GM06990 (cell line): ENCODE measurements at regions not wholly inside any gene's neighbourhood (a gene's known extent, or its start where the extent isn't known, plus 50 kb on each side); places are given as distances from the start of the nearest gene placed in this dataset.
A peak's percentile ranks its signal among the peaks of the same experiment; 100 is the strongest.

Source experiments
- DNase-seq: peaks from one replicate; pipeline ENCODE4 v3.0.0-alpha.2; 2011; ENCODE audit not compliant: insufficient read length; ENCODE audit errors: extremely low read depth
- H3K27me3 ChIP-seq: replicated peaks from 2 replicates; pipeline ENCODE4 v1.6.0; 2011; ENCODE audit warnings: low read length; ENCODE audit not compliant: control insufficient read depth, insufficient read depth
- H3K36me3 ChIP-seq: 2 replicates; pipeline ENCODE4 v1.5.1; 2011; ENCODE audit warnings: low read length; ENCODE audit not compliant: control insufficient read depth, insufficient read depth
- H3K4me3 ChIP-seq: replicated peaks from 2 replicates; pipeline ENCODE4 v1.5.1; 2011; ENCODE audit warnings: low read depth, mild to moderate bottlenecking, control low read depth, low read length
- TF ChIP-seq, protein P1 (sequence below): IDR thresholded peaks from 2 replicates; pipeline ENCODE4 v1.5.1; 2011; ENCODE audit warnings: low read length, control low read depth, mild to moderate bottlenecking, inconsistent platforms; ENCODE audit not compliant: insufficient read depth, poor library complexity, severe bottlenecking

DNA sequence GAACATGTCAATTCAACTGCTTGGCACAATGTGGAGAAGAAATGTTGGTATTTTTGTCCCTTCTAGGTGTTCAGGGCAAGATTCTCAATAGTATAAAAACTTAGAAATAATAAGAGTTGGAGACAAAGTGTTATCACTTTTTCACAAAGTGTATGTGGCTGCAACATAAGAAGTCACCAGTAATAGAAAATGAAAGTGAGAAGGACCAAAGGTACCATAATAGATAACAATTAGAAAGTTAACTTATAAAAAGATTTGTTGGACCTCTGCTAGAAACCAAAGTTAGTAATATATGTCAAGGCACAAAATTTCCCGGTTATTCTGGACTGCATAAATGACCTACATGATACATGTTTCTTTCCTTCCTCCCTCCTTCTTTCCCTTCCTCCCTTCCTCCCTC lies 1535.3 kb downstream of the EFNA5 start:
- Histone ChIP-seq H3K4me3 (no peak overlapping the region), H3K36me3 (no peaks in the 10 kb centered on the region), H3K27me3 (no peaks in the 10 kb centered on the region)
- DNase-seq, result no peak
- TF ChIP-seq, protein P1, sequence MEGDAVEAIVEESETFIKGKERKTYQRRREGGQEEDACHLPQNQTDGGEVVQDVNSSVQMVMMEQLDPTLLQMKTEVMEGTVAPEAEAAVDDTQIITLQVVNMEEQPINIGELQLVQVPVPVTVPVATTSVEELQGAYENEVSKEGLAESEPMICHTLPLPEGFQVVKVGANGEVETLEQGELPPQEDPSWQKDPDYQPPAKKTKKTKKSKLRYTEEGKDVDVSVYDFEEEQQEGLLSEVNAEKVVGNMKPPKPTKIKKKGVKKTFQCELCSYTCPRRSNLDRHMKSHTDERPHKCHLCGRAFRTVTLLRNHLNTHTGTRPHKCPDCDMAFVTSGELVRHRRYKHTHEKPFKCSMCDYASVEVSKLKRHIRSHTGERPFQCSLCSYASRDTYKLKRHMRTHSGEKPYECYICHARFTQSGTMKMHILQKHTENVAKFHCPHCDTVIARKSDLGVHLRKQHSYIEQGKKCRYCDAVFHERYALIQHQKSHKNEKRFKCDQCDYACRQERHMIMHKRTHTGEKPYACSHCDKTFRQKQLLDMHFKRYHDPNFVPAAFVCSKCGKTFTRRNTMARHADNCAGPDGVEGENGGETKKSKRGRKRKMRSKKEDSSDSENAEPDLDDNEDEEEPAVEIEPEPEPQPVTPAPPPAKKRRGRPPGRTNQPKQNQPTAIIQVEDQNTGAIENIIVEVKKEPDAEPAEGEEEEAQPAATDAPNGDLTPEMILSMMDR, result no peak

DNA sequence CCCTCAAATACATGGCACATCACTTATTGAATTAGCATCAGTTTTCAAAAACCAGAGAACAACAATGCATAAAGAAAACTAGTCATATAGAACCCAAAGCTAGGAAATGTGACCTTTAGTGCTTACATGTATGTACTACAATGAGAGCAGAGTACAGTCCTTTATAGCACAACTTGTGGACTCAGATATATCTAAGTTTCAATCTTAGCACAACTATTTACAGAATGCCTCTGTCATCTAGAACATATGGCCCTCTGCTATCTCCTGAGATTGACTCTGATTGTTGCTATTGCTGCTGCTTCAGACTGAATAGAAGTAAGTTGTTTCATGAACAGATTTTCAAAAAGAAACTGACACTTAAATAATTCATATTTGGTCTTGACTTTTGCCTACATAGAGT lies 1536.2 kb downstream of the EFNA5 start:
- no peak for DNase-seq
- Histone ChIP-seq H3K4me3 (no peak overlapping the region), H3K36me3 (no peaks in the 10 kb centered on the region), H3K27me3 (no peaks in the 10 kb centered on the region)
- TF ChIP-seq, protein P1, result no peak

DNA sequence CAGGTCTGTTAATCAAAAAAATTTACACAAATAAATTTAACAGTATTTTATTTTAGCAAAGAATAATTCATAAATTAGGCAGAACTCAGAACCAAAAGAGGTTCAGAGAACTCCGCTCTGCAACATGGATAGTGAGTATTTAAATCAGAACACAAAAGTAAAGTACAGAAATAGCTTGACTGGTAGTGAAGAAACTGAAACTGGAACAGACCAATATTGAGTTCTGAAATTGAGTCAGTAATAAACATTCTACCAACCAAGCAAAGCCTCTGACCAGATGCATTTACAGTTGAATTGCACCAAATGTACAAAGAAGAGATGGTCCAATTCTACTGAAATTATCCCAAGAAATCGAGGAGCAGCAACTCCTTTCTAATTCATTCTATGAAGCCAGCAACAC lies 1542.8 kb downstream of the EFNA5 start:
- peak; percentile 6 for DNase-seq
- Histone ChIP-seq H3K4me3 (peak overlapping the region; percentile 4; the same call in 1 of the 2 replicates), H3K27me3 (no peaks in the 10 kb centered on the region), H3K36me3 (no peaks in the 10 kb centered on the region)
- TF ChIP-seq, protein P1, result no peak

DNA sequence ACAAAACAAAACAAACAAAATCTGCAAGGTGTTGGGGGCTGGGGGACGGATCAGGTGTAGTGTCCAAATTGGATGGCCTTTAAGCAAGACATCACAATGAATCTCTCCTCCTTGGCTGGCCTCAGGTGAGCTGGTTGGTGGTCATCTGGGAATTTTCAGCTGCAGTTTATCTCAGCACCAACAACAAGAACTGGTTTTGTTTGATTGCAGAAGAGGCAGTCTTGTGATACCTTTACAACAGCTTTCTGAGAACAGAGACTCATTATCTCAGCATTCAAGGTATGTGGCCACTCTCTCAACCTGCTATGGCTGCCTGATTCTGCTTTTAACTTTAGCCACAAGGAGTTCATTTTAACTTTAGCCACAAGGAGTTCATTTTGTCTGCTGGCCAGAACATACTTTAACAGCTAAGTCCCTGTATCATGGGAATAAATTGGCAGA lies 1543.4 kb downstream of the EFNA5 start:
- Histone ChIP-seq H3K36me3 (no peaks in the 10 kb centered on the region), H3K4me3 (peak overlapping the region; percentile 4), H3K27me3 (no peaks in the 10 kb centered on the region)
- DNase-seq, result no peak
- TF ChIP-seq, protein P1, result no peak

DNA sequence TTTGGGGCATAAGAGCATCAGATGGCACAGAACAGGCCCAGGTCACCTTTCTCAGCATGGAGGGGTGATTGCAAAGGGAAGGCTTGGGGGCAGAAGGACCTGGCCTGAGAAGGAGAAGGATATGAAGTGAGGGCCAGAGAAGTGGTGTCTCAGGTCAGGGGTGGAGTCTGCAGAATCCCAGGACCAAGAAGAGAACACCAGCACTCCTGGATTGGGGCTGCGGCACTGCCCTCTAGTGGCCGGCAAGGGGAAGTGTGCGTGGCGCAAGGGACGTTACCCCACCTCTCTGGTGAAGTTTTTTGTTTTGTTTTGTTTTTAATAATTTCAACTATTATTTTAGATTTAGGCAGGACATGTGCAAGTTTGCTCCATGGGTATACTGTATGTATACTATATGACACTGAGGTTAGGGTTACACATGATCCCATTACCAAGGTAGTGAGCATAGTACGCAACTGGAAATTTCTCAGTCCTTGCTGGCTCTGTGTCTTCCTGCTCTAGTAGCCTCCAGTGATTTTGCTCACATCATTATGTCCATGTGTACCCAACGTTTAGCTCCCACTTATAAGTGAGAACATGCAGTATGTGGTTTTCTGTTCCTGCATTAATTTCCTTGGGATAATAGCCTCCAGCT lies 1548.6 kb downstream of the EFNA5 start:
- no peak overlapping the region for H3K4me3 ChIP-seq
- no peaks in the 10 kb centered on the region for H3K36me3 ChIP-seq
- peak; percentile 2 for DNase-seq
- TF ChIP-seq, protein P1, result peak; percentile 96
- no peaks in the 10 kb centered on the region for H3K27me3 ChIP-seq

DNA sequence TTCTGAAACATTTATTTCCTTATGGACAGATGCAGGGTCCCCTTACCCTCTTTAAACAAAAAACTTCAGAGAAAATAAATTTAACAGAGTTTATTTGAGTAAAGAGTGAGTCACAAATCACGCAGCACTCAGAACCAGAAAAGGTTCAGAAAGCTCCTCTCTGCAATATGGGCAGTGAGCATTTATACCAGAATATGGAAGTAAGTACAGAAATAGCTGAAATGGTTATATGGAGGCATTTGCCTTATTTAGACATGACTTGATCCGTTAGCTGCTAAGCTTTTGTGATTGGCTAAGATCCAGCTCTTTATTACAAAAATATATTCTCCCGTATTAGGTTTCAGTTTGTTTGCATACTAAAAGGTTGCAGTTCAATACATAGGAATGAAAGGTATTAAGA lies 1554.1 kb downstream of the EFNA5 start:
- Histone ChIP-seq H3K36me3 (no peaks in the 10 kb centered on the region), H3K27me3 (no peaks in the 10 kb centered on the region), H3K4me3 (no peak overlapping the region)
- no peak for DNase-seq
- TF ChIP-seq, protein P1, result no peak
